ENCODE measurements at regions not wholly inside any gene's neighbourhood (a gene's known extent, or its start where the extent isn't known, plus 50 kb on each side); places are given as distances from the start of the nearest gene placed in this dataset.
A peak's percentile ranks its signal among the peaks of the same experiment; 100 is the strongest.

DNA sequence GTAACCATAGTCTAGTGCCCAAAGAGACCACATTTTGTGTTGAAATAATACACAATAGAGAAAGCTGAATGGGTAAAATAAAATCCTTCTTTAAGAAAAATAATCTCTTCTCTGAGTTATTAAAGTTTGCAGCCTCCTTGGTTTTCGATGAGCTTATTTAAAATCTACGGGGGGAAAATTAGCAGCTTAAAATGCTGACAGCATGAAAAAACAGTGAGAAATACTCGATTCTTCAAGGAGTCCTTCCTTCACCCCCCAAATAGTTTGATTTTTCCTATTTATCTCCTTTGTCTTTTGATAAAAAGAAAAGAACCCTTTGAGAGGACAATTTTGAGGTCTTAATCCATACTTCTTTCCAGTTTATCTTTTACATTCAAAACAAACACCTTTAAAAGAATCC is 394.0 kb upstream of the B3GALT2 start (continued):
- no peak for TF ChIP-seq TAF1 (IDR thresholded peaks at IDR 0.05; ENCODE audit: control insufficient read depth, extremely low read depth, insufficient read depth, low read length, severe bottlenecking)
- TF ChIP-seq SRSF7 (optimal IDR thresholded peaks at IDR 0.05; ENCODE audit: low read depth, low read length): no peak
- TF ChIP-seq TEAD2 (tag; IDR thresholded peaks at IDR 0.05): no peak

GRCh38 chr1:193579323-193579722 is 392.9 kb upstream of the B3GALT2 start:
- no peak overlapping the region for H3K9ac ChIP-seq (ENCODE audit: insufficient read depth in 1 of 2, low read depth in 2 of 2, low read length in 2 of 2)
- no peak overlapping the region for H3K27ac ChIP-seq (ENCODE audit: extremely low read depth, low read depth, low read length)
- WGBS (ENCODE audit: insufficient coverage, low coverage, missing lambda C conversion rate): 0% methylated on average over 1 of the region's 1 CpG
- no peak overlapping the region for H2AFZ ChIP-seq (ENCODE audit: low read depth, low read length)
- in situ Hi-C loops (cut with MboI) (no loop called here), intact Hi-C loops (cut with micrococcal nuclease) (no loop called here)
- H3K79me2 ChIP-seq (ENCODE audit: control insufficient read depth, insufficient read depth, low read length): no peaks in the 10 kb centered on the region
- DNase-seq (ENCODE audit: extremely low read depth in 1 of 4, low spot score in 3 of 4) (no peak), ATAC-seq (no peak), FAIRE-seq (no peak)
- H3K4me2 ChIP-seq (ENCODE audit: insufficient read depth, low read length): no peak overlapping the region
- ChIA-PET CTCF (ENCODE audit: low intra/inter-chr PET ratio) (no interaction called here), POLR2A (no interaction called here)
- no peaks in the 10 kb centered on the region for H3K36me3 ChIP-seq (ENCODE audit: control insufficient read depth, insufficient read depth, low read length)
- H3K9me1 ChIP-seq (ENCODE audit: control insufficient read depth, insufficient read depth, low read length): no peaks in the 10 kb centered on the region
- BruUV-seq (replicated peaks): no TSS peak
- H3K9me3 ChIP-seq (replicated peaks; ENCODE audit: control insufficient read depth, insufficient read depth, low read depth, low read length): no peaks in the 10 kb centered on the region; the same call in 1 of the 2 replicates
- TF ChIP-seq ZNF316 (IDR thresholded peaks at IDR 0.05) (peak; percentile 9; the same call in 1 of the 2 replicates), MNT (conservative IDR thresholded peaks at IDR 0.05) (no peak)
- no peaks in the 10 kb centered on the region for H3K27me3 ChIP-seq (ENCODE audit: control insufficient read depth in 2 of 2, insufficient read depth in 2 of 2, low read length in 2 of 2)
- H4K20me1 ChIP-seq (replicated peaks; ENCODE audit: control insufficient read depth, insufficient read depth, low read length): no peaks in the 10 kb centered on the region
- no peaks in the 10 kb centered on the region for H3K4me1 ChIP-seq (replicated peaks in 1 of 2; ENCODE audit: control insufficient read depth in 2 of 2, insufficient read depth in 2 of 2, low read length in 2 of 2)
- H3K4me3 ChIP-seq: no peak overlapping the region

All from K562 (cell line).